ENCODE measurements at regions not wholly inside any gene's neighbourhood (a gene's known extent, or its start where the extent isn't known, plus 50 kb on each side); places are given as distances from the start of the nearest gene placed in this dataset.
"Not testable (repeated sequence)": the region's sequence is repeated elsewhere in the genome, so short reads cannot be mapped to it uniquely, and the experiment has no call there.

- not testable (repeated sequence) for DNase-seq
Observed at GRCh38 chr13:54268013-54268695, 1239.5 kb downstream of the OLFM4 start.

DNA sequence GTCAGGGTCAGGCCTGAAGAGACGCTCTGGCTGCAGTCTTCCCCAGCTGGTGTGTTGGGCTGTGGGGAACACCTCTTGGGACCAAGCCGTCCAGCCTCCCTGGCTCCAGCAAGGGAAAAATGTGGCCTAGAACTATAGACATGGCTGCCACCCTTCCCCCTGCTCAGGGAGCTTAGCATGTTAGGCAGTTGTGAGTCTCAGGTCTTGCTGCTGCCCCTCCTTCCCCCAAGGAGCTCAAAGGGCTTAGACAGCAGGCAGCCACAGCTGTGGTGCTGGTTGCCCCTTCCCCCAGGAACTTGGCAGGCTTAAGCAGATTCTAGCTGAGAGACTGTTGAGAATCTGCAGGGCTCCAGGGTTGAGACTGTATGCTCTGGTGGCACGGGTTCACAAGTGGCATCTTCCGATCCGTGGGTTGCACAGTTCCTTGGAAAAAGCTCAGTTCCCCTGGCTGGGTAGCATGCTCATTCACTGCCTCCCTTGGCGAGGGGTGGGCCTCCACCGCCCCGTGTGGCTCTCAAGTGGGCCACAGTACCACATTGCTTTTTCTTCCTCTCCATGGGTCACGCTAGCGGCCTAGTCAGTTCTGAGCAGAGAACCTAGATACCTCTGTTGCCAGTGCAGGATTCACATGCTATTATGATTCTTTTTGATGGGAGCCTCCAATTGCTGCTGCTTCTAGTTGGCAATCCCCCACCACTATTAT, 1258.6 kb downstream of the OLFM4 start:
- DNase-seq, result no peak

GRCh38 chr13:54301085-54301484, 1272.5 kb downstream of the OLFM4 start:
- DNase-seq, result no peak

- no peak for DNase-seq
Observed at GRCh38 chr13:54305377-54305776, 1276.8 kb downstream of the OLFM4 start.

GRCh38 chr13:54312885-54313284, 1284.3 kb downstream of the OLFM4 start:
- DNase-seq, result no peak

DNA sequence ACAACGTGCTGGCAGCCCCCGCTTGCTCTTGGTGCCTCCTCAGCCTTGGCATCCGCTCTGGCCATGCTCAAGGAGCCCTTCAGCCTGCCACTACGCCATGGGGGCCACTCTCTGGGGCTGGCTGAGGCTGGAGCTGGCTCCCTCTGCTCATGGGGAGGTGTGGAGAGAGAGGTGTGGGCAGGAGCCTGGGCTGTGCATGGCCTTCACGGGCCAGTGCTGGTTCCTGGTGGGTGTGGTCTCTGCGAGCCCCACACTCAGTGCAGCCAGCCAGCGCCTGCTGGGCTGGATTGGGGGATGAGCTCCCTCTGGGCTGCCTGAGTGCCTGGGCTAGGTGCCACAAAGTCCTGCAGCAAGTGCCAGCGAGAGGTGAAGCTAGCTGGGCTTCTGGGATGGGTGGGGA, 1289.1 kb downstream of the OLFM4 start:
- no peak for DNase-seq

- DNase-seq, result no peak
Observed at GRCh38 chr13:54337540-54337939, 1308.9 kb downstream of the OLFM4 start.

GRCh38 chr13:54347531-54347930, 1318.9 kb downstream of the OLFM4 start:
- no peak for DNase-seq

- no peak for DNase-seq
Observed at GRCh38 chr13:54356209-54356608, 1327.6 kb downstream of the OLFM4 start.

- no peak for DNase-seq
Observed at GRCh38 chr13:54356849-54357248, 1328.2 kb downstream of the OLFM4 start.

- DNase-seq, result no peak
Observed at GRCh38 chr13:54357284-54357933, 1328.8 kb downstream of the OLFM4 start.

DNA sequence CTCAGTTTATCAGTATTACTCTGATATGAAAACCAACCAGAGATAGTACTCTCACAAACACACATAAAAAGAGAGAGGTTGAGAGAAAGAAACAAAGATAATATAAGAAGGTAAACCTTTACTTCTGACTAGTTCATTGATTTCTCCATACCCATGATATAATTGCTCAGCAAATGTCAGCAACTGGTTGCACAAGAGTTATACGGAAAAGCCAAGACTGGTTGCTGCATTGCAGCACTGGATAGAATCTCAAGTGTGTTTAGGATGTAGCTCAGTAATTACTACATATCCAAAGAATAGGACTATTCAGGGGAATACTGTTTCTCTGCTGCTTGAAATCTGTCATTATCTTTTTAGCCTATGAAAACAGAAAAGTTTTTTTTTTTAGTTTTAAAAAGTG, 1332.8 kb downstream of the OLFM4 start:
- DNase-seq, result no peak

DNA sequence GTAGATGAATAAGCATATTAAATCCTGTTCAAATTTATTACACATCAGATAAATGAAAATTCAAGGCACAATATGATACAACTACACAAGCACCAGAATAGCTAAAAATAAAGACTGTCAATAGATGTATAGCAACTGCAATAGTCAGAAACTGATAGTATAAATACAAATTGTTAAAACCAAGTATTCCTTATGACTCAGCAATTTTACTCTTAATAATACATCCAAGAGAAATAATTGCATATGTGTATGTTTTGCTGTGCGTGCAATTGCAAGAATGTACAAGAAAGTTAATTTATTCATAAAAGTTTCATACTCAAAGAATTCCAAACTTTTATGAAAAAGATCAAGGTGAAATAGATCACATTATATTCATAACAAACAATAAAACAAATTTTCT, 1338.1 kb downstream of the OLFM4 start:
- no peak for DNase-seq

- DNase-seq, result no peak
Observed at GRCh38 chr13:54367639-54368271, 1339.1 kb downstream of the OLFM4 start.

DNA sequence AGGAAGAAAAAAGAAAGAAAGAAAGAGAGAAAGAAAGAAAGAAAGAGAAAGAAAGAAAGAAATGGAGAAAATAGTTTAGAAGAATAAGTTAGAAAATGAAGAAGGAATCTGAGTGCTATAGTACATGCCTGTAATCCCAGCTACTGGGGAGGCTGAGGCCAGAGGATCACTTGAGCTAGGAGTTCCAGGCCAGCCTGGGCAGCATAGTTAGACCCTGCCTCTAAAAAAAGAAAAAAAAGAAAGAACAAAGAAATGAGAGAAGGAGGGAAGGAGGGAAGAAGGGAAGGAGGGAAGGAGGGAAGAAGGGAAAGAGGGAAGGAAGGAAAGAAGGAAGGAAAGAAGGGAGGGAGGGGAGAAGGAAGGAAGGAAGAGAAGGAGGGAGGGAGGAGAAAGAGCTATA, 1339.8 kb downstream of the OLFM4 start:
- no peak for DNase-seq

DNA sequence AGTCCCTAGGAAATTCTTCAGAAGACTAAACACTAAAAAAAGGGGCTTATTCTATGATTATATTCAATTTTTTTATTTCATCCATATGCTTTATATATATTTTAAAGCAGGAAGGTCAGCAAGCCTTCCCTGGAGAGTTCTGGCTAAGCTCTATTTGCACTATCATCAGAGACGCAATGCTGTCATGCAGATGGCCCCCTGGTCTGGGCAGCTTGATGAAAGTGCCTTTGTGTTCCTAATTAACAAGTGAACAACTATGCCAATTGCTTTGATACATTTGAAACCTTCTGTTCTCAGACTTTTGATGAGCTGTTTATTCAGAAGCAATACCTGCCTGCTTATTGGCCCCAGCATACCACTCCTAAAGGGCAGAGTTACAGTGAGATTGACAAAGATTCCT, 1344.6 kb downstream of the OLFM4 start:
- no peak for DNase-seq

DNA sequence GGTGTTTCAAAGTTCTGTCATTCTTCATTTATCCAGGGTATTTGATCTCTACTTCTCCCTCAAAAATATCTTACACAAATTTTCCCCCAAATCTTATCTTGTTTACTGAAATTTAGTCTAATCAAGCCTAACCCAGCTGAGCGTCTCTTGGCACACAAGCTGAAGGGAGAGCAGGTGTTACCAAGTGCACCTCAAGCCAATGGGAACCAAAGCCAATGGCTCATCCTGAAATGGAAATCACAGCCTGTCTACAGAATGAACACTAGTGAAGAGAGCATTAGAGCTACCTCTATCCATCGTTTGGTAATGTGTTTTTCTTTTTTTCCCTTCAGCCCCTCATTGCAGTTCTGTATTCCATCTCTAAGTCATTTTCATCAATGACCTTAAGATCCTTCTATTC, 1350.8 kb downstream of the OLFM4 start:
- no peak for DNase-seq

- DNase-seq, result no peak
Observed at GRCh38 chr13:54383604-54384003, 1355.0 kb downstream of the OLFM4 start.

DNA sequence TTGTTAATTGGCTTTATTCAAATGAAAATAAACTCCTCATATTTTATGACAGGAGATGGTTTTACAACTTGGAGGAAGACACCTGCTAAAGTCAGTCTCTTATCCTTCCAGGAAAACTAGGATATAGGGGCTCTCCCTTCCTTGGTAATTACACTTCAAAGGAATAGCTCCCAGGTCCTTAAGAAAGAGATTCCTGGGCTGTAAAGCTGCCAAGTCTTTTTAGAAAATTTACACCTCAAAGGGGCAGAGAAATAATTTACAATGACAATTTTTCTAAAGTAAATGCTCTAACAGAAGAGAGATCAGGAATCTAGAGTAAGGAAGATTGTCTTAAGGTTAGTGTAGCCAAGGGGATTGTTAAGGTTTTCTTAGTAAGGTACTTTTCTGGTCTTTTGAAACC, 1359.0 kb downstream of the OLFM4 start:
- DNase-seq, result no peak

GRCh38 chr13:54390841-54391240, 1362.2 kb downstream of the OLFM4 start:
- no peak for DNase-seq

GRCh38 chr13:54394085-54394700, 1365.6 kb downstream of the OLFM4 start:
- DNase-seq, result no peak

DNA sequence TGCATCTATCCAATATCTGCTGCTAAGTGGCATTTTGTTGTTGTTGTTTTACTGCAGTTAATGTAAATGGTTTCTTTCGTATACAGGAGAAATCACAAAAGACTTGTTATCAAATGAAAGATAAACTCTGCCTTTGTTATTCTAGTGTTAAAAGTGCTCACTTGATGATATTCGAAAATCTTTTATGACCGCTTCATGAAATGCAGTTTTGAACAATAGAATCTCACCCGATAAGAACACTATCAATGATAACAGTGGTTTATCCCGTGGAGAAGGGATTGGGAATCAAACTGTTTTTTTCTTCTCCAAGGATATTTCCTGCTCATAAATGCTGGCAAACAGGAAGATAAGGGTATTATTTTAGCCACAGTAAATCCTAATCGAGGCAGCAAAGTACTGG, 1366.3 kb downstream of the OLFM4 start:
- no peak for DNase-seq

GRCh38 chr13:54402495-54402894, 1373.9 kb downstream of the OLFM4 start:
- no peak for DNase-seq
